ENCODE measurements at regions not wholly inside any gene's neighbourhood (a gene's known extent, or its start where the extent isn't known, plus 50 kb on each side); places are given as distances from the start of the nearest gene placed in this dataset.

- TF ChIP-seq ATF6 (CRISPR knock-in tag; IDR thresholded peaks at IDR 0.05) (no peak), ZNF263 (CRISPR knock-in tag; IDR thresholded peaks at IDR 0.05; ENCODE audit: low read depth) (no peak), NFE2L1 (CRISPR knock-in tag; IDR thresholded peaks at IDR 0.05) (no peak), NFATC4 (CRISPR knock-in tag; IDR thresholded peaks at IDR 0.05) (no peak)
These were observed 136.3 kb downstream of the POLR1F start (continued) for GRCh38 chr7:19572566-19572965.

DNA sequence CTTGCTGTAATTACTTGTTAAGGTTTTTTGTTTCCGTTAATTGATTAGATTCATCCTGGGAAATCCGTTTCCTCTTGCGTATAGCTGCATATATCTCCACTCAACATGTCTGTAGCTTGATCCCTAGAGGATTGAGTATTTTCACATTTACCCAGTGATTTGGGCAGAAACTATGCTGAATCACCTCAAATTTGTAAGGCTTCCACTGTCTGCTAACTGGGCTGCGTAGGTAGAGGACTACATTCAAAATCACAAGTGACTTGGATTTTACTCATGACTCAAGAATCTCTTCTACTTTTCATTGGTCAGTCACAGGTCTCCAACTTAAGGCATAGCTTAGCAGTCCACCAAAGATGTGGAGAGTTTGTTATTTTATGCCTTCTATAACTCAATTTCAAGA is 141.8 kb downstream of the POLR1F start:
- no peak for TF ChIP-seq JAZF1 (CRISPR knock-in tag; IDR thresholded peaks at IDR 0.05)
- TF ChIP-seq MYBL2 (CRISPR knock-in tag; IDR thresholded peaks at IDR 0.05) = no peak
- no peak for TF ChIP-seq ZNF232 (CRISPR knock-in tag; IDR thresholded peaks at IDR 0.05)
- TF ChIP-seq FOXJ3 (CRISPR knock-in tag; IDR thresholded peaks at IDR 0.05; ENCODE audit: borderline replicate concordance) = no peak
- TF ChIP-seq TCF7 (CRISPR knock-in tag; IDR thresholded peaks at IDR 0.05; ENCODE audit: low read depth) = no peak
- TF ChIP-seq IRF2 (CRISPR knock-in tag; IDR thresholded peaks at IDR 0.05; ENCODE audit: borderline replicate concordance, low read depth) = no peak
- no peak for TF ChIP-seq ZNF396 (CRISPR knock-in tag; IDR thresholded peaks at IDR 0.05; ENCODE audit: borderline replicate concordance)
- no peak for TF ChIP-seq ZNF317 (CRISPR knock-in tag; IDR thresholded peaks at IDR 0.05; ENCODE audit: borderline replicate concordance, low read depth)
- TF ChIP-seq AR (CRISPR knock-in tag; IDR thresholded peaks at IDR 0.05) = no peak
- TF ChIP-seq, protein P1, sequence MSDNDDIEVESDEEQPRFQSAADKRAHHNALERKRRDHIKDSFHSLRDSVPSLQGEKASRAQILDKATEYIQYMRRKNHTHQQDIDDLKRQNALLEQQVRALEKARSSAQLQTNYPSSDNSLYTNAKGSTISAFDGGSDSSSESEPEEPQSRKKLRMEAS (CRISPR knock-in tag; IDR thresholded peaks at IDR 0.05) = no peak
- TF ChIP-seq ZNF219 (CRISPR knock-in tag; IDR thresholded peaks at IDR 0.05; ENCODE audit: borderline replicate concordance) = no peak
- no peak for TF ChIP-seq ZBTB21 (CRISPR knock-in tag; IDR thresholded peaks at IDR 0.05; ENCODE audit: borderline replicate concordance)
- no peak for TF ChIP-seq FOXK1 (CRISPR knock-in tag; IDR thresholded peaks at IDR 0.05)
- no peaks in the 10 kb centered on the region for H3K9me3 Mint-ChIP-seq
- no peak for ATAC-seq
- H3K27ac Mint-ChIP-seq = no peak overlapping the region
- POLR2A ChIA-PET = no interaction called here
- H3K27me3 Mint-ChIP-seq (ENCODE audit: low read depth) = no peaks in the 10 kb centered on the region
- no peak overlapping the region for H3K4me3 Mint-ChIP-seq
- no peaks in the 10 kb centered on the region for H3K36me3 Mint-ChIP-seq
- no peaks in the 10 kb centered on the region for H3K4me1 Mint-ChIP-seq
- no peak for DNase-seq (ENCODE audit: low spot score)
- CTCF ChIA-PET = no interaction called here

DNA sequence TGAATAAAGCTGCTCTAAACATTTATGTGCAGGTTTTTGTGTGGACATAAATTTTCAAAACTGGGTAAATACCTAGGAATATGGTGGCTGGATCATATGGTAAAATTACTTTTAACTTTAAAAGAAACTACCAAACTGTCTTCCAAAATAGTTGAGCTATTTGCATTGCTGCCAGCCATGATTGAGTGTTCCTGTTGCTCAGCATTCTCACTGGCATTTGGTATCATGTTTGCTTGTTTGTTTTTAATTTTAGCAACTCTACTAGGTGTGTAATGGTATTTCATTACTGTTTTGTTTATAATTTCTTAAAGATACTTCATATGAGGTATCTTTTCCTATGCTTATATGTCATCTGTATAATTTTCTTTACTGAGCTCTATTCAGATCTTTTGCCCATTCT is 143.2 kb downstream of the POLR1F start:
- Mint-ChIP-seq H3K9me3 (no peaks in the 10 kb centered on the region), H3K27ac (no peak overlapping the region), H3K4me1 (no peaks in the 10 kb centered on the region), H3K36me3 (no peaks in the 10 kb centered on the region), H3K27me3 (ENCODE audit: low read depth) (no peaks in the 10 kb centered on the region), H3K4me3 (no peak overlapping the region)
- CTCF ChIA-PET = interaction anchor here (0.6 kb wide), 1 partner anchor 74 kb away, joined by 3 read pairs; no protein-coding TSS in a partner anchor
- ATAC-seq (no peak), DNase-seq (ENCODE audit: low spot score) (no peak)
- POLR2A ChIA-PET = no interaction called here
- TF ChIP-seq TEAD1 (CRISPR knock-in tag; IDR thresholded peaks at IDR 0.05) = no peak
- no peak for TF ChIP-seq RELA (CRISPR knock-in tag; IDR thresholded peaks at IDR 0.05; ENCODE audit: borderline replicate concordance)
- TF ChIP-seq, protein P2, sequence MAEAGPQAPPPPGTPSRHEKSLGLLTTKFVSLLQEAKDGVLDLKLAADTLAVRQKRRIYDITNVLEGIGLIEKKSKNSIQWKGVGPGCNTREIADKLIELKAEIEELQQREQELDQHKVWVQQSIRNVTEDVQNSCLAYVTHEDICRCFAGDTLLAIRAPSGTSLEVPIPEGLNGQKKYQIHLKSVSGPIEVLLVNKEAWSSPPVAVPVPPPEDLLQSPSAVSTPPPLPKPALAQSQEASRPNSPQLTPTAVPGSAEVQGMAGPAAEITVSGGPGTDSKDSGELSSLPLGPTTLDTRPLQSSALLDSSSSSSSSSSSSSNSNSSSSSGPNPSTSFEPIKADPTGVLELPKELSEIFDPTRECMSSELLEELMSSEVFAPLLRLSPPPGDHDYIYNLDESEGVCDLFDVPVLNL (CRISPR knock-in tag; IDR thresholded peaks at IDR 0.05; ENCODE audit: borderline replicate concordance, low read depth) = no peak
- no peak for TF ChIP-seq GTF2I (CRISPR knock-in tag; conservative IDR thresholded peaks at IDR 0.05)
- TF ChIP-seq STAT6 (CRISPR knock-in tag; conservative IDR thresholded peaks at IDR 0.05; ENCODE audit: low read depth) = no peak
- no peak for TF ChIP-seq USF2 (CRISPR knock-in tag; IDR thresholded peaks at IDR 0.05)
- TF ChIP-seq JAZF1 (CRISPR knock-in tag; IDR thresholded peaks at IDR 0.05) = no peak
- TF ChIP-seq IRF2 (CRISPR knock-in tag; IDR thresholded peaks at IDR 0.05; ENCODE audit: borderline replicate concordance, low read depth) = no peak
- TF ChIP-seq NR3C1 (CRISPR knock-in tag; conservative IDR thresholded peaks at IDR 0.05; ENCODE audit: low read depth) = no peak
- no peak for TF ChIP-seq NFYB (CRISPR knock-in tag; conservative IDR thresholded peaks at IDR 0.05; ENCODE audit: low read depth)
- no peak for TF ChIP-seq MXD4 (CRISPR knock-in tag; IDR thresholded peaks at IDR 0.05; ENCODE audit: borderline replicate concordance)
